HG03442 (cell line): ENCODE measurements at regions not wholly inside any gene's neighbourhood (a gene's known extent, or its start where the extent isn't known, plus 50 kb on each side); places are given as distances from the start of the nearest gene placed in this dataset.

ENCODE experiments used
- ATAC-seq: cut with Tn5 transposase; IDR thresholded peaks from one replicate; pipeline ENCODE4 v1.9.1; 2021; ENCODE audit warnings: mild to moderate bottlenecking, moderate library complexity; ENCODE audit not compliant: unreplicated experiment

- ATAC-seq, result no peak
Measured at GRCh38 chr19:32186542-32187330, 158.7 kb upstream of the ZNF507 start.

- ATAC-seq, result no peak
Measured at GRCh38 chr19:32188921-32189320, 156.5 kb upstream of the ZNF507 start.

- no peak for ATAC-seq
Measured at GRCh38 chr19:32189956-32190706, 155.3 kb upstream of the ZNF507 start.

- ATAC-seq, result no peak
Measured at GRCh38 chr19:32191921-32192320, 153.5 kb upstream of the ZNF507 start.

GRCh38 chr19:32195706-32196610, 149.5 kb upstream of the ZNF507 start:
- no peak for ATAC-seq

GRCh38 chr19:32196690-32197420, 148.6 kb upstream of the ZNF507 start:
- ATAC-seq, result no peak

- ATAC-seq, result no peak
Measured at GRCh38 chr19:32197896-32198882, 147.2 kb upstream of the ZNF507 start.

- no peak for ATAC-seq
Measured at GRCh38 chr19:32199501-32200040, 145.8 kb upstream of the ZNF507 start.

GRCh38 chr19:32200312-32201038, 144.9 kb upstream of the ZNF507 start:
- ATAC-seq, result no peak

GRCh38 chr19:32201211-32201610, 144.2 kb upstream of the ZNF507 start:
- no peak for ATAC-seq

GRCh38 chr19:32201636-32202051, 143.8 kb upstream of the ZNF507 start:
- no peak for ATAC-seq

- ATAC-seq, result no peak
Measured at GRCh38 chr19:32202244-32202643, 143.2 kb upstream of the ZNF507 start.

- ATAC-seq, result no peak
Measured at GRCh38 chr19:32203161-32203560, 142.2 kb upstream of the ZNF507 start.

GRCh38 chr19:32206065-32206464, 139.3 kb upstream of the ZNF507 start:
- no peak for ATAC-seq

GRCh38 chr19:32208060-32208459, 137.3 kb upstream of the ZNF507 start:
- ATAC-seq, result no peak

GRCh38 chr19:32219392-32219791, 126.0 kb upstream of the ZNF507 start:
- ATAC-seq, result no peak

- no peak for ATAC-seq
Measured at GRCh38 chr19:32219881-32220472, 125.4 kb upstream of the ZNF507 start.

- no peak for ATAC-seq
Measured at GRCh38 chr19:32220951-32221350, 124.5 kb upstream of the ZNF507 start.
